AG20443 (cell line): ENCODE measurements at regions not wholly inside any gene's neighbourhood (a gene's known extent, or its start where the extent isn't known, plus 50 kb on each side); places are given as distances from the start of the nearest gene placed in this dataset.
"Not testable (repeated sequence)": the region's sequence is repeated elsewhere in the genome, so short reads cannot be mapped to it uniquely, and the experiment has no call there.

Source experiments
- DNase-seq: peaks from one replicate; pipeline ENCODE4 v3.0.0; 2012; ENCODE audit warnings: low spot score, mixed read lengths

GRCh38 chr20:12737900-12738299 is 270.9 kb upstream of the SPTLC3 start:
- no peak for DNase-seq

- no peak for DNase-seq
These were observed 268.1 kb upstream of the SPTLC3 start for GRCh38 chr20:12740647-12741046.

DNA sequence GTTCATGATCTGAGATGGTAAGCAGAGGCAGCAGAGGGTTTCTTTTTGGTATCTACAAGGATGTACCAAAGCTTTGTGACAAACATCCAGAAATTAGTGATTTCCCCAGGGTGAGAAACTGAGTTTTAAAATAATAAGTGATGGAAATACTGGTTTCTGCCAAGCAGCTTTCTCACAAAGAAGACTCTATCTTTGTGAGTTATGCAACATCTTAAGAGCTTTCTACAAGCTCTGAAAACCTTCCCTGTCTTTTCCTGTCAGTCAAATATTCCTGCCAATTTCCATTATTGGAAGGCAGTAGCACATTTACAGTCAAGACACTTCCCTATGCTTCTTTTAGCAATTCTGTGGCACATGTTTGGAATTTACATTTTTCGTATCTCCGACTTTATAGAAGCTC is 264.7 kb upstream of the SPTLC3 start:
- DNase-seq = no peak

DNA sequence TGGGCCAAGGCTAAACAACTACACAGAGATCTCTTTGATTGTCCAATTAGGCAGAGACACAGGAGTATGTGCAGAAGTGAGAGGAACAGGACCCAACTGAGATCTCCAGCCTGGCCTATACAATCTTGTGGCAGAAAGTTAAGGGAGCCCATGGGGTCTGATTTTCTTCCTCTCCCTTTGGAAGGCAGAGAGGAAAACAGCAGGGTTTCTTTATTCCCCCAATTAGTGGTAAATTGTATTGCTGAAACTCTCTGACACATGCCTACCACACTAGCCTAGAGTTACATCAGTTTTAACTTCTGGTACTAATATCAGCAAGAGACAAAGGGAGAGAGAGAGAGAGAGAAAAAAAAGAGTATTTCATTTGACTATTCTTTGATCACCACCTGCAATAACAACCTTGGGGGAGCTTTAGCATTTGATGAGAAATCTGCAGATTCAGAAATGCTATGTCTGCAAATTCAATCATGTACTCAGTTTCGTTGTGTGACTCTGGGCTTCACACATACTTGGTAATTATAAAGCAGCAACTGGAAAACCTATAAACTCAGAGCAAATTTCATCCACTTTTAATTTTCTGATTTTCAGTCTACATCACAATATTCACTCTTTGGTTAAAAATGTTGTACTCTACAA is 260.3 kb upstream of the SPTLC3 start:
- DNase-seq = no peak

DNA sequence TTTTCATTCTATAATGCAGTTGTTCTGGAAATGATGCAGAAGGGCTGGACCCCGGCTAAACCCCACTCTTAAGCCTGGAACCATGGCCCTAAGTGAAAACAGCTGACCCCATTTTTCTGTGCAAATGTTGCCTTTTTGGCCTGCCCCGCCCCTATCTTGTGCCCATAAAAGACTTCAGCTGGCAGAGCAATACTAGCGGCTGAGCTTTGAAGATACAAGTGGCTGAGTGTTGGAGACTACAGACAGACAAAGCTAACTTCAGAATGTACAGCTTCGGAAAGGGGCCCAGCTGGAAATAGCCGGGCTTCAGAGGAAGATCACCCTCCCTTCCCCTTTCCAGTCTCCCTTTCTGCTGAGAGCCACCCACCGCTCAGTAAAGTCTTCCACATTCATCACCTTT is 258.6 kb upstream of the SPTLC3 start:
- DNase-seq = no peak

- DNase-seq = not testable (repeated sequence)
These were observed 255.7 kb upstream of the SPTLC3 start for GRCh38 chr20:12752900-12753693.

DNA sequence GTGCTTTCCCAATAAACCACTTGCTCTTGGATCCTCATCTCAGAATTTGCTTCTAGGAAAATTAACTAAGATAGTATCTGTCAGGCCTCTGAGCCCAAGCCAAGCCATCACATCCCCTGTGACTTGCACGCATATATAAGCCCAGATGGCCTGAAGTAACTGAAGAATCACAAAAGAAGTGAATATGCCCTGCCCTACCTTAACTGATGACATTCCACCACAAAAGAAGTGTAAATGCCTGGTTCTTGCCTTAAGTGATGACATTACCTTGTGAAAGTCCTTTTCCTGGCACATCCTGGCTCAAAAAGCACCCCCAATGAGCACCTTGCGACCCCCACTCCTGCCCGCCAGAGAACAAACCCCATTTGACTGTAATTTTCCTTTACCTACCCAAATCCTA is 255.0 kb upstream of the SPTLC3 start:
- not testable (repeated sequence) for DNase-seq

- not testable (repeated sequence) for DNase-seq
These were observed 249.3 kb upstream of the SPTLC3 start for GRCh38 chr20:12759493-12759892.

- DNase-seq = no peak
These were observed 246.0 kb upstream of the SPTLC3 start for GRCh38 chr20:12762725-12763124.

GRCh38 chr20:12763406-12763805 is 245.4 kb upstream of the SPTLC3 start:
- no peak for DNase-seq

- DNase-seq = no peak
These were observed 244.7 kb upstream of the SPTLC3 start for GRCh38 chr20:12764053-12764452.

DNA sequence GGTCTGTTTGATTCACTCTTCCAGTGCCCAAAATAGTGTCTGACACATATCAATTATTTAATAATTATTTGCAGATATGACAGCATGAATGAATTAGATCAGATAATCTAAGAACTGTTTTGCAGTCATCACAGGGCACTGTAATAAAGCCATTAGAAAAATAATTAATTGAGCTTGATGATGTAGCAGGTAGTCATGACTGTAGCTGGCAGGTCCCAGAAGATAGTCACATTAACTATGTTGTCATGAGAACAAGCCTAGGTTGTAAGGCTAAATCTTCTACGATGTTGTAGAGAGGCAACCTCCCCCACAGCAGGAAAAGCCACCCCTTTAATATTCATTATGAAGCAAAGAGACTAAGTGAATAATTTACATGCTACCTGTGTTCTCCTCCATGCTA is 243.9 kb upstream of the SPTLC3 start:
- no peak for DNase-seq

DNA sequence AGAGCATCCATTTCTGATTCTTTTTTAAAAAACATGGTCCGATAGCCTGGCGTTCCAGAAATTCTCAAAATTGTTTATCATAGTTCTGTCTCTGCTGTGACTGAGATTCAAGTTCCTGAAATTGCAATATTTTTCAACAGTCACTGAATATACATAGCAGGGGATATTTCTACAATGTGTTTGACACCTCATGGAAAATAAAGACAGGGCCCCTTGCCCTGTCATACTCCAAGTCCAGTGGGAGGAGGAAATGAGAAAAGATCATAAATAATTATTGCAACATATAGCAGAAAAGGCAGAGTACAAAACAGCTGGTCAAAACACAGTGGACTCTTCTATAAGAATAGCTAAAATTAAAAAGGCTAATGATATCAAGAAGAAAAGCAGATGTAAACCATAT is 234.8 kb upstream of the SPTLC3 start:
- DNase-seq = no peak

DNA sequence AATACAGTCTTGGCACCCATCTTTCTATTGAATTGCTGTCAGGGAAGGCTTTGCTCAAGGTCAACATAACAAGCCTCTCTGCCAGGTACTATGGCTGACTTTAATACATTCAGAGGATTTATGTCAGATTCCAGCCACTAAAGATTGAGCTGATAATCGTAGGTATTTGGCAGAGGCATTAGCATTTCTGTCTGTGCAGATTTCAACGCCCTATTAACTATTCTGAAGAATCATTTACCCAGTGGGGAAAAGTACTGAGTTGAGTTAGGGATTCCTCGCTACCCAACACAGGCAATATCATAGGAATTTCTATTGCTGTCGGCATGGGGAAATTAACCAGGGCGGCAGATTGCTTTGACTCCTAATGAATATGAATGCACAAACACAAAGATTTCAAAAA is 233.7 kb upstream of the SPTLC3 start:
- no peak for DNase-seq

GRCh38 chr20:12777016-12777415 is 231.8 kb upstream of the SPTLC3 start:
- no peak for DNase-seq

GRCh38 chr20:12786276-12786675 is 222.5 kb upstream of the SPTLC3 start:
- DNase-seq = no peak

DNA sequence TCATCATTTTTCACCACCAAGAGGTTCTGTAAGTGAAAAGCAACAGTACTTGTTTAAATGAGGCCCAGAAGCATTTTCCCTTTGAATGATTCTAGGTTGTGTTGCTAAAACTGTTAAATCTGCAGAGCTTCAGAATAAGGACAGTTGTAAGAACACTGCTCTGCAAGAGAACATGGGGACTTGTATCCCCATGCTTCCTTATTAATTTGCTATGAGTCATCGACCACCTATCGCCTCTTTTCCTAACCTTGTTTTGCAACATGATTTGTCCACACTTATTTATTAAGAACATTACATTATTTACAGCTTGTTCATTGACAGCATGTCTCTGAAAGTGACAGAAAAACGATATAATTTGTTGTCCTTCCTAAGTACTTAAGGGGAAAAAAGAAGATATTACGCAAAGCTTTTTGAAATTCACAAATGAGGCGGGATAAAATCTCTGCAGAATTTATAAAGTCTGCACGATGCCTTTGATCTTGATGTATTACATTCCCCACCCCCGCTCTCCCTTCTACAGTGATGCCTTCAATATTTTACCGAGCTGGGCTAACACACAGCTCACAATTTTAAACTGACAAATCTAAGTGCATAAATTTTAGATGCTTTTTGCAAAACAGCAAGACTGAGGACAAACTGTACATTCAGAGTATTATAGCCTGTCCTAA is 220.0 kb upstream of the SPTLC3 start:
- DNase-seq = no peak

GRCh38 chr20:12790859-12791258 is 217.9 kb upstream of the SPTLC3 start:
- DNase-seq = no peak

DNA sequence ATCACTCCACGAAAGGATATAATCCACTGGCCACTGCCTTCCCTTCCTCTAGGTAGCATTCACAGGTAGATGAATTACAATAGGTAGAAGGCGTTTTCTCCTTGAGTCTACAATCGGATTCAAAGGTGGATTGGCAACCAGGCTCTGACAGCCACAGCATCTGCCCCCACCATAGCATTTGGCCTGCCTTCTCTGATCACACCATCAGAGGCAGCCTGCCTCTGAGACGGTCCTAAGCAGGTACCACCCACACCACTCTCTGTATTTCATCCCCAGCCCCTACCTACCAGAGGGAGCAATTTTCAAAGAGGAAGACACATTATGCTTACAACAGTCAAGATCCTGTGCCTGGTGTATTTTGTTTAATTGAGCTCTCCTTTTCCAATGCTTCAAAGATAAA is 210.5 kb upstream of the SPTLC3 start:
- DNase-seq = no peak

DNA sequence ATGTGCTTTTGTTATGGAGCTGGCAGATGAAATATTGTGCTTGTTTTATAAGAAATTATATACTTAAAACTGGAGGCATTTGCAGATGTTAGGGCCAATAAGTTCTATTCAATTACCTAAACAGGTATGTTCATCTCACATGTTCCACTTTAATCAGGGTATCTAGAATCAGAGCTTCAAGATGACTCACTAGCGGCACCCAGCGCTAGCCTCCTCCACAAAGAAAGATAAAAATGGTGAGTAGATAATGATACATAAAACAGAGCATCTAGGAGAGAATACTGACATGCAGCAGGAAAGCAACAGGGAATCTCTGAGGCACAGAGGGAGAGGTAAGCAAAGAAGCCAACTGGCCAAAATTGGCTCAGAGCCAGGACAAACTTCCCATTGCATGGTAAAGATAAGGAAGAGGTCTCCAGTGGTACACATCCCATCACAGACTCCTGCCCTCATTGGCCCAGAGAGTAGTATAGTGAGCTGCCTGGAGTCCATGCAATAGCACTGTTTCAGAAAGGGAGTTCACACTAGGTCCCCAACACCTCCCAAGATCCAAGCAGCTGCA is 200.7 kb upstream of the SPTLC3 start:
- DNase-seq = no peak

DNA sequence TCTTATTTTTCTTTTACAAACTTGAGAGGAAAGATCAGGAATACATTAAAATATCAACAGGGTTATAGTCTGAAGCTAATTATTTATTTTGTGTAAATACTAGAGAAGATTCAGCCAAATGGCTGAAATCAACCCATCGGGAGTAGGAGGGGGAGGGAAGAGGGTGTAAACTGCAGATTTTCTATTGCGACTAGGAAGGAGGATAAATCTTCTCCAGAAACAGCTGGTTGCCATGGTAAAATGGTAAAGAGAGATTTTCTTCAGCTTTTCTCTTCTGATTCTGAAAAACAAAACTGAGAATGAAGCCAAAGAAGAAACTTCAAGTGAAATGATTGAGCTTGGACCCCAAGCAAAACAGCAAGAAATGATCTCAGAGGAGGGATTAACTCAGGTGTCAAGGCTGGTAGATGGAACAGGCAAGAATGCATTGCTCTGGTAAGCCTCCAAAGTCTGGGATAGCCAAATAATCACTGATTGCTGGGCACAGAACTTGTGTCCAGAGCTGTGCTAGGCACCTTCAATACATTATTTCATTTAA is 193.5 kb upstream of the SPTLC3 start:
- DNase-seq = no peak

DNA sequence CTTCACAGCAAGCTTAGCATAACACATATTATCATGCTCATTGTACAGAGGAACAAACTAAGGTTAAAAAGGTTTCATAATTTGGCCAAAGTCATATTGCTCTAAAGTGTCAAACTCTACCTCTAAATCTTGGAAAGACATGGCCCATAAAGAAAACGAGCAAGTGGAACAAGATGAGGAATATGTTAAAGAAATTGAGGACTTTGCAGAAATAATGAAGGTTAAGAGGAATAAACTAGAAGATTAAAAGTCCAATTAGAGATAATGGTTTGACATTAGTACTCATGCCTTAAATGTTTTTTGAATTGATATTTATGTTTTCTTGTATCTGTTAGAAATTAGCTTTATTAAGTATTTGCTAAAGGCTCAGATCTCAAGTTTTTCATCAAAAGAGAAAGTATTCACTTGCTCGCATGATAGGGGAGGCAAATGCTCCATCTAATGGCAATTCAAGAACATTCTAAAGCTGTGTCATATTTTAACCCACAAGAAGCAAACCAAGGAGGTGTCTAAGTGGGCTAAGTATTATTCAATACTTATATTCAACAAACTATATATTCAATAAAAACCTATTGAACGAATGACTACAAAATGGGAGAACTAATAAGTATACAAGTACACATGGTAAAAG is 192.9 kb upstream of the SPTLC3 start:
- no peak for DNase-seq
